ENCODE measurements at regions not wholly inside any gene's neighbourhood (a gene's known extent, or its start where the extent isn't known, plus 50 kb on each side); places are given as distances from the start of the nearest gene placed in this dataset.

DNA sequence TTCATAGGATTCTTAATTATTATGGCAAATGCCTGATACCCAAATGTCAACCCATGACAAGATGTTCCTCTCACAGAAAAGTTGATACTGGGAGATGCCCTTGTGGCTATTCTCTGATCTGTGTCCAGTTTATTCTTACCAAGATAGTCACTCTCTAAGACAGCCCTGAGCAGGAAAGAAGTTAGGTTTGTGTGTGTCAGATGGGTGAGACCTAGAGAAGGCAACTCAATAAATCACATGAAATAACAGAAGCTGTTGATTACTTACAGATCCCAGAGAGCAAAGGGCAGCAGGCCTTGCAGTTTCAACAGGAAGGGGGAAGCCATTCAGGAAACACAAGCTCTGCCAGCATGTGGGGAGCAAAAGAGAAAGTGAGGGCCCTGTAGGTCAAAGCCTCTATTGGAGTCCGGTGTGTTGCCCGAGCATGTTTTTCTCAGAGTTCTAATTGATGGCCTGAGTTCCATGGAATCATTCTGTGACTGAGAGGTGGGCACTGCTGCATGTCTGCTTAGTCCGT lies 1193.7 kb upstream of the CDH18 start:
- DNase-seq (ENCODE audit: low spot score), result no peak

DNA sequence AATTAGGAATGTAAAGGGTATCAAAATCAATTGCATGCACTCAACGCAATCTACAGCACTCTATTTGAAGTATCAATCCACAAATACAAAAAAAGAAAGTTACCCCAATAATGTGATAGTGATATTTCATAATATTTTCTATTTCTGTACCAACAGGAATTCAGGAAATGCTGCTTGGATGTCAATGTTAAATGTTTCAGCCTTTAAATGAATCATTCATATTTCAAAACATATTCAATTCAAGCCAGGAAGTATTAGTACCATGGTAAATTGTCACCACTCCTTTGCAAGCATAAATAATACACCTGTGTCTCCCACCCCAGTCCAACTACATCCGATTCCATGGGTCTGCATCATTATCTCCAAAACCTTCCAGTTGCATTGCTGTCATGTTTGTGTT lies 1185.5 kb upstream of the CDH18 start:
- no peak for DNase-seq (ENCODE audit: low spot score)

DNA sequence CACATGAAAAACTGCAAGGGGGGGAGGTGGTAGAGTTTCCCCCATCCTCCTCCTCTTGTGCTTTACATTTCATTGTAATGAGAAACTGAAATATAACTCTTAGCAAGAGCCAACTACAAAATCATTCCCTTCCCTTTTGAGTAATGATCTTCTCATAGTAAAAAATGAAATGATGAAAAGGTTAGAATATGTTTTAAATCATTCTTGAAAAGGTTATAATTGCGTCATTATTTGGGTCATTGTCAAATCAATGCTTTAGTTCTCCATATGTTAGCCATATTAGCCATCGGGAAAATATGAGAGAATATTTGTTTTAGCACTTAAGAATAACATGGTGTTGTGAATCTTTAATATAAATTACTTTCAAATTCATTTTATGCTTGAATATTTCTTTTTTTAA lies 1185.0 kb upstream of the CDH18 start:
- DNase-seq (ENCODE audit: low spot score), result no peak

DNA sequence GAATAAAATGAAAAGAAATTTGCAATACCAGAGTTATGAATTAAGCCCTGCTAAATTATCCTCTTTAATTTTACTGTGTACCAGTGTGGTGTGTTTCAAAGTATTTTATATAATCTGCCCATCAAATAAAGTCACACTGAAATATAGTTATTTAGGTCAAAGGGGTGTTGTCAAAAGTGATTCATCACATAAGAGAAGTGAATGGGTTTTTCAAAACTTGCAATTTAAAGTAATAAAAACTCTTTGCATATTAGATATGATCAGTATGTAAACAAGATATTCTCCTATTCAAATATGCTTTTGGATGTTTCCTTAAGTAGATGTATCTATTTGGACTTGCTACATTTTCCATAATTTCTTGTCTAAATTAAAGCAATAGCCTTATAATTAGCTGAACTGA lies 1183.0 kb upstream of the CDH18 start:
- DNase-seq (ENCODE audit: low spot score), result no peak

DNA sequence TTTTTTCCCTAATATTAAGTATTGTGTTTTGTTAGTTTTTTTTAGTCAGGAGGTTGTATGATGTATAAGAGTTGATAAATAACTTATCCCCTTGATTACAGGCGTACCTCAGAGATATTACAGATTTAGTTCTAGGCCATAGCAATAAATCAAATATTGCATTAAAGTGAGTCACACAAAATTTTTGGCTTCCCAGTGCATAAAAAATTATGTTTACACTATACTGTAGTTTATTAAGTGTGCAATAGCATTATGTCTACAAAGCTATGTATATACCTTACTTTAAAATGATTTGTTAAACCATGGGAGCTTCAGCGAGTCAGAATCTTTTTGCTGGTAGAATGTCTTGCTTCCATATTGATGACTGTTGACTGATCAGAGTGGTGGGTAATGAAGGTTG lies 1180.6 kb upstream of the CDH18 start:
- DNase-seq (ENCODE audit: low spot score), result no peak

DNA sequence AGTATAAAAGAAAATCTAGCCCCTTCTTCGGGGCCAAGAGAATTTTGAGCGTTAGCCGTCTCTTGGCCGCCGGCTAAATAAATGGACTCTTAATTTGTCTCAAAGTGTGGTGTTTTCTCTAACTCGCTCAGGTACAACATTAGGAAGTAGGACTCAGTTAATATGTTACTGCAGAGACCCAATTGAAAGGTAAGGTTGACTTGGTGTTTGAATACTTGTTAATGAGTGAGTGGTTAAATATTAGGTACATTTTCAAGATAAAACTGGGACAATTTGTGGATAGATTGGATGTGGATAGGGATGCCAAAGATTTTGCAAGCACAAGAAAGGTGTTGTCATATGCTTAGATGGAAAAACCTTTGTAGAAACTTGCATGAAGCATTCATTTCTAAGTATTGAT lies 1177.3 kb upstream of the CDH18 start:
- no peak for DNase-seq (ENCODE audit: low spot score)

DNA sequence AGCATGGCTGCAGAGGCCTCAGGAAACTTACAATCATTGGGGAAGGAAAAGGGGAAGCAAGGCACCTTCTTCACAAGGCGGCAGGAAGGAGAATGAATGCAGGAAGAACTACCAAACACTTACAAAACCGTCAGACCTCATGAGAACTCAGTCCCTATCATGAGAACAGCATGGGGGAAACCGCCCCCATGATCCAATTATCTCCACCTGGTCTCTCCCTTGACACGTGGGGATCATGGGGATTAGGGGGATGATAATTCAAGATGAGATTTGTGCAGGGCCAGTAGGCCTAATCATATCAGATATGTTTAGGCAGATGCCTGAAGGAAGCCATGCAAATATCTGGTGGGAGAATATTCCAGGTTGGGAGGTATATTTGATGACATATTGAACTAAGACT lies 1176.4 kb upstream of the CDH18 start:
- DNase-seq (ENCODE audit: low spot score), result no peak

DNA sequence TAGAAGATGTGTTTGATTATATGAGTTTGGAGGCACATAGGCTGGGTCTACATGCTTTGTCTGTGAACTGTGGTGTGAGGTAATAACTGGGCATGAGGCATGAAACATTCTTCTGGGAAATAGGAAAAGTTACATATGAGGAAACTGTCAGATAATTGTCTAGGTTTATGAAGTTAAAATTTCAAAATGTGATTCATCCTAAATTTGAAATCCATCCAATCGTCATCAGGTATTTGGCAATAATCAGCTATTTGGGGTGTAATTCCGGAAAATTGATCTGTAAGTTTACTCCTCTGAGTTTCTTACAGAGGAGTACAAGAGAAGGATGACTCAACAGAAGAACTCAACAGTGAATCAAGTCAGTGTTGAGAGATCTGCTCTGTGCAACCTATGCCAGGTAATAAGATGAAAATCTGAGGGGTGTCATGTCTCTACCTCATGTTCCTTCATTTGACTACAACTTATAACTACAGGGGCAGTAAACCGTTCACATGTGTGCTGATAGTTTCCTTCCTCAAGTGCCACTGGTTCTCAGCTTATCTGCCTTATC lies 1171.6 kb upstream of the CDH18 start:
- DNase-seq (ENCODE audit: low spot score), result no peak

DNA sequence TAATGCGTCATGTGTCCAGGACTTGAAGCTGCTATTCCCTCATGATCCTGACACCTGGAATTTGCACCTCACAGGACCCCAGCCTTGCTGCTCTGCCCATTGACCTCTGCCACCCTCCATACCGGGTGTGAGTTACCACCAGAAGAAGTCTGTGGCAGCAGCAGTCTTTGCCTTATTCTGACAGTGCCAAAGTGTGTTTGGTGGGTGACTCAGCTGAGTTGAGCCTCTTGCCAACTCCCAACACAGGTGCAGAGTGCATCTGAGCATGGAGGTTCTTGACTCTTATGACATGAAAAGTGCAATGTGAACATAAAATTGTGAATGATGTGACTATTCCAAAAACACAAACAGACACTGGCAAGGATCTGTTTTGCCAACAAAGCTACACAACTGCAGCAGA lies 1166.5 kb upstream of the CDH18 start:
- no peak for DNase-seq (ENCODE audit: low spot score)

DNA sequence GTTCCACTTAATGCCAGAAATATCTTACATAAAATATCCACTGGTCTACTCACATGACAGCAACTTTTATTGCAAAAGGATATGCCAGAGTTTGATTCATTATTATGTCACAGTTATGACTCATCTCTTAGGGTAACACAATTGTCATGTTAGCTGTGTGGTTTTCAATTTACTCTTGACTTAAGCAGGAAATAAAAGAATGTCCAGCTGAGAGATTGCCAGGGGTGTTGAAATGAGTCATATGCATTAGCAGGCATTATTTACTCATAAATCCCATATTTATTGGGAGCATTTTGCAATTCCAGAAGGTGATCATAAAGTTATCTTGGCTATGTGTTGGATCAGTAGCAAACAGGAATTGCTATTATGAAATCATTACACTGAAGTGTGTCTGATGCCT lies 1164.6 kb upstream of the CDH18 start:
- no peak for DNase-seq (ENCODE audit: low spot score)

DNA sequence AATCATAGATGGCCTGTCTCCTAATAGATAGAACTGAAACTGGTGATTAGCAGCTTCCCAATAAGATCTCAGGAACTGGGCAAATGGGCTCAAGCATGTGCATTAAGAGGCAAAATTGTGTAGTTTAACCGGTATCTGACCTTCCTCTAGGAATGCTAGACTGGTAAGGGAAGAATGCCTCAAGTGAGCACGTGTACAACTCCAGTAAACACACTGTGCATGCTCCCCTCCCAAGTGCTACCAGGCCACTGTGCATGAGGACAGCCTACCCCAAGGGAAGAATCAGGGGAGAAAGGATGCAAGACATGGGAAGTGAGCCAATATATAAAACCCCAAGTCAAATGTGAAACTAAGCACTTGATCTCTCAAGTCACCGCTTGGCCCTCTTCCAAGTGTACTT lies 1157.4 kb upstream of the CDH18 start:
- DNase-seq (ENCODE audit: low spot score), result no peak

DNA sequence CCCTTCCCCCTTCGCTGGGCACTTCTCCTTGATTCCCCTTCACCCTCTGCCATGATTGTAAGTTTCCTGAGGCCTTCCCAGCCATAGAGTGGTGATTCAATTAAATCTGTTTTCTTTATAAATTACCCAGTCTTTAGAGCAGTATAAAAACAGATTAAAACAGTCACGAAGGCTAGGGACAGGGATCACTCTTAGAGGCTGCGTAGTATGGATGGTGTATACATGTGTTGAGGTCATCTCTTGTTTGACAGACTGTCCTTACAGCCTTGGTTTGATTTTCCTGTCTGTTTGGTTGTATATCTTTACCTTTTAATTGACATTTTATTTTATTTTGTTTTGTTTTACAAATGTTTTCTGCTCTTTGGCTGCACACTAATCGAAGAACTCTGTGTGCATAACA lies 1155.7 kb upstream of the CDH18 start:
- DNase-seq (ENCODE audit: low spot score), result no peak

DNA sequence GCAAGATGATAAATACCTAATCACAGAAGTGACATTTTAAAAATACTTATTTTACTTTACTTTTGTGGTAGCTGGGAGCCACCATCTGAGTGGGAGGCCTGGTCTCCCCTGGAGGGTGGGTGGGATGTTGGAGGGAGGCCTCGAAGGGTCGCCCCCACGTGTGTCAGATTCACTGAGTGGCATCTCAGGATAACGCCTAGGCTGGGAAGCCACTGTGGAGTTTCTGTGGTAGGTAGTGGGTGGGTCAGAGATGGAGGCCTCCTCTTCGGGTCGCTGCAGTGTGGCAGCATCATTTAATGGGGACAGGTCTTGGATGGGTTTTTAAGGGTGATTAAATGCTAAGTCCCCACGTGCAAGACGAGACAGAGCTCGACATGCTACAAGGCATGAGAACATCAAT lies 1154.8 kb upstream of the CDH18 start:
- DNase-seq (ENCODE audit: low spot score), result no peak

DNA sequence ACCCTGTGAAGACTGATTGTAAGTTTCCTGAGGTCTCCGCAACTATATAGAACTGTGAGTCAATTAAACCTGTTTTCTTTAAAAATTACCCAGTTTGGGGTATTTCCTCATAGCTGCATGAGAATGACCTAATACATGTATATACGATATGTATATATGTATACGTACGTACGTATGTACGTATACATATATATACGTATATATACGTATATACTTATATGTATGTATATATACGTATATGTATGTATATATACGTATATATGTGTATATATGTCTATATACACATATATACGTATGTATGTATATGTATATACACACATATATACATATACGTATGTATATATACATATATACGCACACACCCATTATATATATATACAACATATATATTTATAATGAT lies 1153.0 kb upstream of the CDH18 start:
- DNase-seq (ENCODE audit: low spot score), result no peak

DNA sequence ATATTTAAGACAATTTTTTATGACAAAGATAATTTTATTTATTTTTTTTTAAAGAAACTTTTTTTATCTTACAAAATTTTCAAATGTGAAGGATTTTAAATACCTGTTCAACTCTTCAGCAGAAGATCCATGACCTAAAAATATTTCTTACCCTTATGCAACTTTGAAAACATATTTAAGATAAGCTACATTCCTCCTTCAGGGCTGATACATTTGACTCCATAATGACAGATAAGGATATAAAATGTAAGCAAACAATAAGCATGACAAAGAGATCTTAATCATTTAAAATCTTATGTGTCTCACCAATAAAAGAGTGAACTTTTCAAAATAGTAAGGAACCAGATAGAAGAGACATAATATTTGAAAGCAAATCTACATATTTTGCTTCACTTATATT lies 1138.2 kb upstream of the CDH18 start:
- DNase-seq (ENCODE audit: low spot score), result no peak

DNA sequence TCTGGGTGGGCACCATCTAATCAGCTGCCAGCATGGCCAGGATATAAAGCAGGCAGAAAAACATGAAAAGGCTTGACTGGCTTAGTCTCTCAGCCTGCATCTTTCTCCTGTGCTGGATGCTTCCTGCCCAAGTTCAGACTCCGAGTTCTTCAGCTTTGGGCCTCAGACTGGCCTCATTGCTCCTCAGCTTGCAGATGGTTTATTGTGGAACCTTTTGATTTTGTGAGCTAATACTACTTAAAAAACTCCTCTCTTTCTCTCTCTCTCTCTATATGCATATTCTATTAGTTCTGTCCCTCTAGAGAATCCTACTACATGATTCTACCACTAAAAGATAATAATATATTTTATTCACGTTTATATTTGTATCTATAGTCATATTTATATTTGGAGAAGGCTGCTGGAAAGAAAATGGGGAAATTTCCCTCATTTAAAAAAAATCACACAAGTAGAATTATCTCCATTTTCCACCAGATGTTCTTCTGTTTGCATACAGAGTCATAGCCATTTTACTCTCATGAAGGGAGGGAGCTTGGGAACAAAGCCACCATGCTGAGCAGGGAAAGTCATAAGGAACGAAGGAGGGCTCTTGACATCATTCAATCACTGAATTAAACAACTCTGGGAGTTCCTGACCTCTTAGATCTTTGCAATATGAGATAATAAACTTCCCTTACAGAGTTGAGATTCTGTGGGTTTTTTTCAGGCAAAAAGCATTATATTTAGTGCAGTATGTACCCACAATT lies 1137.4 kb upstream of the CDH18 start:
- no peak for DNase-seq (ENCODE audit: low spot score)

DNA sequence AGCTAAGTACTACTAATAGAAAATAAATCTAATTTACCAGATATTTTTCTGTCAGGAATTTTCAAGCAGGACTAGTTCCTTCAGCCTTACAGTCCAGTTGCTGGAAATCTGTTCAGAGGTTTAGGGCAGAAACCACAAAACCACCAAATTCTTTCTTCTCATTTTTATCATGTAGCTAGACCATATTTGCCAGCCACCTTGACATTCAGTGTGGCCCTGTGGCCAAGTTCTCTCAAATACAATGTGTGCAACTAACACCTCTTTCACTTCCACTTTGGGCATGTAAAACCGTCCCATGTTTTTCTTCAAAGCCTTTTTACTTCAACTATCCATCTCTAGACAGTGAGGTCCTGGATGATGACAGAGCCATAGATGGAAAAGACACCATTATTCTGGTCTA lies 1133.2 kb upstream of the CDH18 start:
- no peak for DNase-seq (ENCODE audit: low spot score)

DNA sequence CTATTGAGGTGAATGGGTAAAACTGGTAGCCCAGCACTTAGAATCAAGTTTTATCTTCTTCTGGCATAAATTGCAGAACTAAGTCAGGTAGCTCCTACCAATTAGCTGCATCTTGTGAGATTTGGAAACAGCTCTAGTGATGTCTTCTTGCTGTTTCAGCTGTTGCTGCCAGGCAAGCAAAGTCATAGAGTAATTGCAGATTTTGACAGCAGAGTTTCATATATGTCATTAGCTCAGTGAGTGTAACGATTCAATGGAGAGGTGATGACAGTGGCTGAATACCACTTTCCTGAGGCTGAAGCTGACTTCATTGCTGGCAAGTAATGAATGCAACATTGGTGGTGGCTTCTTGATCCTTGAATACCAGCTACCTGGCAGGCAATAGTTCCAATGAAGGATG lies 1109.7 kb upstream of the CDH18 start:
- DNase-seq (ENCODE audit: low spot score), result no peak

DNA sequence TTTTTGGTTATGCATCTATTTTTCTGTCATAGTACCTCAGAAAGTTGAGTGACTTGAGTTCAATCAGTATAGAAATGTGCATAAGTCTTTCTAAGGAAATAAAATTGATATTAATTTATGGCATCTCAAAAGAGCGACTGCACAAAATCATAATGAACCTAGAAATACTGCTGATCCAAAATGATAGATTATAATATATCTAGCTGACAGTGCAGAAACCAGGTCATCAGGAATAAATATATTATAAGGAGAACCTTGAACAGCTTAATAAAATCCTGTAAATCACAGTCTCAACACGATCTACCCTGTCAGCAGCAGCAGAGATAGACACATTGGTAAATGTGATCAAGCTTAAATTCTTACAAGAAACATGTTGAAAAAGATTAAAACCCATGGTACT lies 1106.6 kb upstream of the CDH18 start:
- DNase-seq (ENCODE audit: low spot score), result no peak

DNA sequence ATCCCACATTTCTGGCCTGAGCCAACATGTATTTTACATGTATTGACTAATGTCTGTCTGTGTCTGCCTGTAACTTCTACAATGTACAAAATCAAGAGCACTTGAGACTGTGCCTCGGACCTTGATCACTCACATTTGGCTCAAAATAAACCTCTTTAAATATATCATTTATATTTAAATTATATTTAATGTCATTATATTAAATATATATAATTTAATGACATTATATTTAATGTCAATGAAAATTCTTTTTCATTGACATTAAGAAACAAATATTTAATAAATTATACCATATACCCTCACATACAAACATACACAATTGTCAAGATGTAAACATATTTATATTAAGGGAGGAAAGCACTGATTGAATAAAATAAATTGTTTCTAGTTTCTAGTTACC lies 1099.8 kb upstream of the CDH18 start:
- no peak for DNase-seq (ENCODE audit: low spot score)

DNA sequence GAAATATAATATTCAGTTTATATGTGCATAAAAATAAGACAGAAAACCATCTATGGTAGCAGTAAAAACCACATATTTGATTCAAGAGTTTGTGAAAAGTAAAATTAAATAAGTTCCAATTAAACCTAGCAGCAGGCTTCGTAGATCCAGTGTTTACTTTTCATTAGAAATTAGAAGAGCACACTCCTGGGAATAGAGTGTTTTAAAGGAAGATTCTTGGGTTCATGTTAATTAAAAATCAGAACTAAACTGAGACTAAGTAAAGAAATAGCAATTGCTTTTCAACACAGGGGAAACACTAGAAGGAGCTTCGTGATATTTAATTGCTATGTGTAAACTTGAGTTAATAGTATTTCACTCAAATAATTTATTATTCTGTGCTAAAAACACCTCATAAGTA lies 1097.8 kb upstream of the CDH18 start:
- DNase-seq (ENCODE audit: low spot score), result no peak

DNA sequence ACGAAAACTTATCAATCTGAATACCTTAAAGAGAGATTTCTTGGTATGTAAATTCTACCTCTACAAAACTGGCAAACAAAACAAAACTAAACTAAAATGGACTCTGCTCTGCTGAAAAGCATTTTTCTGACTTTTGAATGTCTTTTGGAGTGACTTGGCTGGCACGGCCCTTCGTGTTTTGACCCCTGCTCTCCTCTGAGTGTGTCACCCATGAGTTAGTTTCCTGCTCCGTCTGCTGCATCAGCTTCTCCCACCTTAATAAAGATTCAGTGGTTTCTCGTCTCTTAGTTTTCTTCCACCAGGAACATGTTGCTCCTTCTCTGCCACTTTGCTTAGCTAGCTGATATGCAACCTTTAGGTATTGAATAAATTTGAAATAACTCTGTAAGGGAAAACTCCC lies 1084.0 kb upstream of the CDH18 start:
- no peak for DNase-seq (ENCODE audit: low spot score)

DNA sequence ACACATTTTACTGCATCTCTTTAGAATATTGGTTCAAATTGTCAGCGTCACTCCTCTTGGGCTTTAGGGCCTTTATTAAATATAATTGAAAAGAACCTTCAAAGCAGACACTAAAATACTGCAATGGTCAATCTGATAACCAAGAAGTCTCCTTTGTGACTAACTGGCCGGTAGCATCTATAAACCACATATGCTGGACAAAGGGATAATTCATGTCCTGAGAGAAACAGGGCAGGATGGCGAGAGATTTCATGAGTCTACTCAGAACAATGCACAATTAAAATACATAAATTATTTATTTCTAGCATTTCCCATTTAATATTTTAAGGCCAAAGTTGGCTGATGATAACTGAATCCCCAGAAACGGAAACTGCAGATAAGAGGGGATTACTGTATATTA lies 1083.4 kb upstream of the CDH18 start:
- DNase-seq (ENCODE audit: low spot score), result no peak

DNA sequence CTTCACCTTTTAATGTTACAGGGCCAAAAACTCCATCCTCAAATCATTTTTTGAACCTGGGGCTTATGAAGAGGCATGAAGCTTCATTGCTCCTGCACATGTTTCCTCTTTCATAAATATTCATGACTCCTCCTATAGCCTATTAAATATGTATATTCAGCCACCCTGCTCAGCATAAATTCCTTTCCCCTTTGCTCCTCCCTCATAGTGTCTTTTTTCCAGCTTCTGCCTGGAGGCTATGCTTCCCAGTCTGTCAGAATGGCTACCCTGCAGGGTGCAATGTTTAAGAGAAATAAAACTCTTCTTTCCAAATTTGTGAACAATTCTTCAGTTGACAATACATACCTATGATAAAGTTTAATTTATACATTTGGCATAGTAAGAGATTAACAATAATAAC lies 1082.9 kb upstream of the CDH18 start:
- DNase-seq (ENCODE audit: low spot score), result no peak
